Ishikawa (cell line): ENCODE measurements at regions not wholly inside any gene's neighbourhood (a gene's known extent, or its start where the extent isn't known, plus 50 kb on each side); places are given as distances from the start of the nearest gene placed in this dataset.

Experiments
- CEBPB ChIP-seq: IDR thresholded peaks from 2 replicates; pipeline ENCODE4 v1.6.1; 2012
- CREB1 ChIP-seq: IDR thresholded peaks from 2 replicates; pipeline ENCODE4 v1.6.1; 2012; ENCODE audit warnings: low read depth
- FOXM1 ChIP-seq: IDR thresholded peaks from 2 replicates; pipeline ENCODE4 v1.6.1; 2012; ENCODE audit warnings: low read depth, borderline replicate concordance
- MAX ChIP-seq: IDR thresholded peaks from 2 replicates; pipeline ENCODE4 v1.6.1; 2012
- NFIC ChIP-seq: IDR thresholded peaks from 2 replicates; pipeline ENCODE4 v1.6.1; 2012
- YY1 ChIP-seq: IDR thresholded peaks from 2 replicates; pipeline ENCODE4 v1.6.1; 2012; ENCODE audit warnings: low read depth
- TF ChIP-seq, protein P1 (sequence below): IDR thresholded peaks from 2 replicates; pipeline ENCODE4 v1.6.1; 2012

DNA sequence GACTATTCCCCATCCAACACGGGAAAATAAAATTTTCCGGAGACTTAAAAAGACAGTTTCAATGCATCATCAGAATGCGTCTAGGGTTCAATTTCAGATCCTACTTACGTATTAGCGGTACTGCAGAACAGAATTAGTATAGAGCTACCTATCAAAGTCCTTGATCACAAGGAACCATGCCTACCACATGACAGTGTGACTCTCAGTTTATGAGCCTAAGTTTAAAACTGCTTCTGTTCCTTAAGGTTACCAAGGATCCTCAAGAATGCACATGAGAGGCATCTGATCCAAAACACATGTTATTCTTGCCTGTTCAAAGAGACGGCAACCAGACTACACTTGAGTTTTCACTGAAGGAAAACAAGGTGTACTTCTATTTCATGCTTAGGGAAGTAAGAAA is 369.7 kb downstream of the EPHA4 start:
- TF ChIP-seq YY1 = no peak
- TF ChIP-seq CEBPB = no peak
- no peak for TF ChIP-seq MAX
- no peak for TF ChIP-seq FOXM1
- no peak for TF ChIP-seq NFIC
- TF ChIP-seq, protein P1, sequence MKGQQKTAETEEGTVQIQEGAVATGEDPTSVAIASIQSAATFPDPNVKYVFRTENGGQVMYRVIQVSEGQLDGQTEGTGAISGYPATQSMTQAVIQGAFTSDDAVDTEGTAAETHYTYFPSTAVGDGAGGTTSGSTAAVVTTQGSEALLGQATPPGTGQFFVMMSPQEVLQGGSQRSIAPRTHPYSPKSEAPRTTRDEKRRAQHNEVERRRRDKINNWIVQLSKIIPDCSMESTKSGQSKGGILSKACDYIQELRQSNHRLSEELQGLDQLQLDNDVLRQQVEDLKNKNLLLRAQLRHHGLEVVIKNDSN = no peak
- no peak for TF ChIP-seq CREB1
